Ovary (tissue), 3 donors: ENCODE measurements at regions not wholly inside any gene's neighbourhood (a gene's known extent, or its start where the extent isn't known, plus 50 kb on each side); places are given as distances from the start of the nearest gene placed in this dataset.

Source experiments
- POLR2A ChIP-seq: fragments of 450-650 bp; IDR thresholded peaks from one replicate; pipeline ENCODE4 v1.6.1; 2017; ENCODE audit warnings: antibody characterized with exemption, mild to moderate bottlenecking, moderate library complexity
- TF ChIP-seq, protein P1 (sequence below), 3 donors: fragments of 450-650 bp in 2 of 3; fragments of 200-600 bp in 1 of 3; IDR thresholded peaks; one replicate each; pipeline versions ENCODE4 v1.5.1 to v1.8.0; 2016 to 2022; ENCODE audit warnings: antibody characterized with exemption in 3 of 3, mild to moderate bottlenecking in 1 of 3
- donor health status: DM: no; HTN: no; CAD: no.

DNA sequence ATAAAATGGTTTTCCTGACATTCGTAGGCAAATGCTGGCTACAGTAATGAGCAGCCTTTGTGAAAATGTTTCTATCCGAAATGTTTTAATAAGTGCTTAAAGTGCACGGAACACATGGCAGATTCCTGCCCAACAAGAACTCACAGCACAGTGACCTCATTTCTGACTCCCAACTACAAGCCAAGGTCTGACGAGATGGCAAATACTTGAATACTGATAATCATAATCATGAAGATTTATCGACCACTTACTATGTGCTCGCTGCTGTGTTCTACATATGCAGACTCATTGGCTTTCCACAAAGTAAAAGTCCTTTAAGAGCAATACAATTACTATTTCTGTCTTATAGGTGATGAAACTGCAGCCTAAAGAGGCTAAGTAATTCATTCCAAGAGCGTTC, 238.1 kb upstream of the CDH5 start:
- no peak for TF ChIP-seq POLR2A
- TF ChIP-seq, protein P1, sequence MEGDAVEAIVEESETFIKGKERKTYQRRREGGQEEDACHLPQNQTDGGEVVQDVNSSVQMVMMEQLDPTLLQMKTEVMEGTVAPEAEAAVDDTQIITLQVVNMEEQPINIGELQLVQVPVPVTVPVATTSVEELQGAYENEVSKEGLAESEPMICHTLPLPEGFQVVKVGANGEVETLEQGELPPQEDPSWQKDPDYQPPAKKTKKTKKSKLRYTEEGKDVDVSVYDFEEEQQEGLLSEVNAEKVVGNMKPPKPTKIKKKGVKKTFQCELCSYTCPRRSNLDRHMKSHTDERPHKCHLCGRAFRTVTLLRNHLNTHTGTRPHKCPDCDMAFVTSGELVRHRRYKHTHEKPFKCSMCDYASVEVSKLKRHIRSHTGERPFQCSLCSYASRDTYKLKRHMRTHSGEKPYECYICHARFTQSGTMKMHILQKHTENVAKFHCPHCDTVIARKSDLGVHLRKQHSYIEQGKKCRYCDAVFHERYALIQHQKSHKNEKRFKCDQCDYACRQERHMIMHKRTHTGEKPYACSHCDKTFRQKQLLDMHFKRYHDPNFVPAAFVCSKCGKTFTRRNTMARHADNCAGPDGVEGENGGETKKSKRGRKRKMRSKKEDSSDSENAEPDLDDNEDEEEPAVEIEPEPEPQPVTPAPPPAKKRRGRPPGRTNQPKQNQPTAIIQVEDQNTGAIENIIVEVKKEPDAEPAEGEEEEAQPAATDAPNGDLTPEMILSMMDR (IDR thresholded peaks at IDR 0.05) = no peak
